Esophagus squamous epithelium (tissue), 4 donors: ENCODE measurements at regions not wholly inside any gene's neighbourhood (a gene's known extent, or its start where the extent isn't known, plus 50 kb on each side); places are given as distances from the start of the nearest gene placed in this dataset.

ENCODE experiments used
- POLR2A ChIP-seq, 4 donors: fragments of 450-650 bp; IDR thresholded peaks; one replicate each; pipeline ENCODE4 v1.6.1; 2017; ENCODE audit warnings: antibody characterized with exemption in 4 of 4, mild to moderate bottlenecking in 4 of 4, moderate library complexity in 3 of 4
- TF ChIP-seq, protein P1 (sequence below), 6 experiments: fragments of 450-650 bp in 4 of 6; fragments of 200-600 bp in 2 of 6; sonication (generic) in 2 of 6; IDR thresholded peaks; one replicate each; pipeline ENCODE4 v1.5.1; 2016 to 2019; ENCODE audit warnings: antibody characterized with exemption in 6 of 6, mild to moderate bottlenecking in 4 of 6, moderate library complexity in 4 of 6

DNA sequence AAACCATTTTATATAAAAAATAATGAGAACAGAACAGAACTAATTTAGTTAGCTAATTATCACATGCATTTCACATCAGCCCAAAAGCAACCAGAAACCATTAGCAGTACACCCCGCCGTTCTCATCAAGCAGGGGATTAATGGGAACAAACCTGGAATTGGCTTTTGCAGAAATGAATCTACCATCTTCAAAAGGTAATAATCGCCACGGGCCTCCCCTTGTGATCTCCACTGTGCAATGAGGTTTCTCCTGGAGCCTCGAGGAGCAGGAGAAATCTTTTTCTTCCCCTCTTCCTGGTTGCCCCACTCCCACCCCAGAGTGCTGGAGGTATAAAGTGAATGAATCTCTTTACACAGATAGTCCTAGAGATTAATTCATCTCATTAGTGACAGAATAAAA is 1003.5 kb downstream of the AGBL1 start:
- TF ChIP-seq, protein P1, sequence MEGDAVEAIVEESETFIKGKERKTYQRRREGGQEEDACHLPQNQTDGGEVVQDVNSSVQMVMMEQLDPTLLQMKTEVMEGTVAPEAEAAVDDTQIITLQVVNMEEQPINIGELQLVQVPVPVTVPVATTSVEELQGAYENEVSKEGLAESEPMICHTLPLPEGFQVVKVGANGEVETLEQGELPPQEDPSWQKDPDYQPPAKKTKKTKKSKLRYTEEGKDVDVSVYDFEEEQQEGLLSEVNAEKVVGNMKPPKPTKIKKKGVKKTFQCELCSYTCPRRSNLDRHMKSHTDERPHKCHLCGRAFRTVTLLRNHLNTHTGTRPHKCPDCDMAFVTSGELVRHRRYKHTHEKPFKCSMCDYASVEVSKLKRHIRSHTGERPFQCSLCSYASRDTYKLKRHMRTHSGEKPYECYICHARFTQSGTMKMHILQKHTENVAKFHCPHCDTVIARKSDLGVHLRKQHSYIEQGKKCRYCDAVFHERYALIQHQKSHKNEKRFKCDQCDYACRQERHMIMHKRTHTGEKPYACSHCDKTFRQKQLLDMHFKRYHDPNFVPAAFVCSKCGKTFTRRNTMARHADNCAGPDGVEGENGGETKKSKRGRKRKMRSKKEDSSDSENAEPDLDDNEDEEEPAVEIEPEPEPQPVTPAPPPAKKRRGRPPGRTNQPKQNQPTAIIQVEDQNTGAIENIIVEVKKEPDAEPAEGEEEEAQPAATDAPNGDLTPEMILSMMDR (IDR thresholded peaks at IDR 0.05) = no peak
- TF ChIP-seq POLR2A (IDR thresholded peaks at IDR 0.05) = no peak
